ENCODE measurements at regions not wholly inside any gene's neighbourhood (a gene's known extent, or its start where the extent isn't known, plus 50 kb on each side); places are given as distances from the start of the nearest gene placed in this dataset.

DNA sequence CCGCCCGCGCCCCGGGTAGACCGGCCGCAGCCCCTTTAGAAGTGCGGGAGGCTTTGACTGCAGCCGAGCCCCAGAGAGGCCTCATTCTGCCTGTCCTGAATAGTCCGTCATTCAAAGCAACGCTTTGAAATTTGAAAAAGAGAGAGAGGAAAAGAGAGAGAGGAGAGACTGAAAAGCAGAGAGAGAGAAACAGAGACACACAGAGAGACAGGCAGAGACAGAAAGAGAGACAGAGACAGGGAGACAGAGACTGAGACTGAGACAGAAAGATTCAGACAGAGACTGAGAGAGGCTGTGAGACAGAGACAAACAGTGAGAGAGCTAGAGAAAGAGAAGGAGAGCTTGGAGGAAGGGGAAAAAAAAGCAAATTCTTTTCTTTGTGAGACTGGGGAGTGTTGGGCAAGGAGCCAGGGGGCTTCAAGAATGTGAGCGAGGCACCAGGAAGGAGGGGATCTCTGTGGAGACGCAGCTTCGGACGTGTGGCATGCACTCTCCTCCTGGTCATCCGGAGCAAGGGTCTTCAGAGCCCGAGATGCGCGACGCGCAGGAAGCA, 73.1 kb downstream of the MYCN start:
- 10% methylated on average over 14 of the region's 20 CpGs for WGBS (ENCODE audit: insufficient coverage)
- peak overlapping the region; percentile 62 for H3K27ac ChIP-seq (ENCODE audit: low read depth, low read length)
- no peak overlapping the region for H3K4me3 ChIP-seq (ENCODE audit: low read depth, low read length)
- peak in 2 of 6 donors; percentile 80 to 81 for DNase-seq (ENCODE audit: low read depth in 4 of 6, low spot score in 6 of 6)
- no peaks in the 10 kb centered on the region for H3K9me3 ChIP-seq (ENCODE audit: control insufficient read depth, insufficient read depth, low read length)
- H3K36me3 ChIP-seq (ENCODE audit: control insufficient read depth, insufficient read depth, low read length): no peaks in the 10 kb centered on the region
- peaks cover 13% of the 10 kb centered on the region for H3K27me3 ChIP-seq (ENCODE audit: control insufficient read depth, insufficient read depth, low read length)
- H3K4me1 ChIP-seq (ENCODE audit: control insufficient read depth, insufficient read depth, low read length): peaks cover 32% of the 10 kb centered on the region

DNA sequence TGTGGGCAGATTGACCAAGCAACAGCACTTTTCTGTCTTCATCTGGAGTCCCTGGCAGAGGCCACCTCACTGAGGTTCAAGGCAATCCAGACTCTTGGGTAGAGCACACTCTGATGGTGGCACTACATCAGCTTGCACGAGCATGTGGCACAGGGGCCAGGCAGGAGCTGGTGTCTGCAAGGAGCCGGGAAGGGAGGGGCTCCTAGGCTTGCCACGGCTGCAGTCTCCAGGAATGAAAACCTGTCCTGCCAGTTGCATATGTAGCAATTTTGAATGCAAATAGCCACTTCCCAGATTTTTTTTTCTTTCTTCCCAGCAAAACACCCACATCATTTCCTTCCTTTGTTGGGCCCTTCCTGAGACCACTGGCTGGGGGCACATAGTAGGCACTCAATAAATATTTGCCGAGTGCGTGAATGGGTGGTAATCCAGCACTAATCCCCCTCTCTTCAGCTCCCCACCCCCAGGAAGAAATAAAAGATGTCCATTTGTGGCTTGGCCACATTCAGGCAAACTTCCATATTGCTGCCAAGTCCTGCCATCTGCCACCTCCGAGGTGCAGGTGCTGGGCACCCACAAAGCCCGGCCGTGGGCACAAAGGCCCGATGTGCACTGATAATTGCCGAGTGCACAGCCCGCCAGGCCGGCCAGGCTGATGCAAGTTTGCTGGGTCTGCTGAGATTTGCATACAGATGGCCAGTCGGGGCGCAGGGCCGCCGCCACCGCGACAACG, 72.4 kb downstream of the MYCN start:
- Histone ChIP-seq H3K27me3 (ENCODE audit: control insufficient read depth, insufficient read depth, low read length) (peaks cover 13% of the 10 kb centered on the region), H3K4me3 (ENCODE audit: low read depth, low read length) (no peak overlapping the region), H3K4me1 (ENCODE audit: control insufficient read depth, insufficient read depth, low read length) (peaks cover 32% of the 10 kb centered on the region), H3K36me3 (ENCODE audit: control insufficient read depth, insufficient read depth, low read length) (no peaks in the 10 kb centered on the region), H3K27ac (ENCODE audit: low read depth, low read length) (peak overlapping the region; percentile 62), H3K9me3 (ENCODE audit: control insufficient read depth, insufficient read depth, low read length) (no peaks in the 10 kb centered on the region)
- 16% methylated on average over 17 of the region's 19 CpGs for WGBS (ENCODE audit: insufficient coverage)
- DNase-seq (ENCODE audit: low read depth in 4 of 6, low spot score in 6 of 6): peak in 2 of 6 donors; percentile 75 to 83

DNA sequence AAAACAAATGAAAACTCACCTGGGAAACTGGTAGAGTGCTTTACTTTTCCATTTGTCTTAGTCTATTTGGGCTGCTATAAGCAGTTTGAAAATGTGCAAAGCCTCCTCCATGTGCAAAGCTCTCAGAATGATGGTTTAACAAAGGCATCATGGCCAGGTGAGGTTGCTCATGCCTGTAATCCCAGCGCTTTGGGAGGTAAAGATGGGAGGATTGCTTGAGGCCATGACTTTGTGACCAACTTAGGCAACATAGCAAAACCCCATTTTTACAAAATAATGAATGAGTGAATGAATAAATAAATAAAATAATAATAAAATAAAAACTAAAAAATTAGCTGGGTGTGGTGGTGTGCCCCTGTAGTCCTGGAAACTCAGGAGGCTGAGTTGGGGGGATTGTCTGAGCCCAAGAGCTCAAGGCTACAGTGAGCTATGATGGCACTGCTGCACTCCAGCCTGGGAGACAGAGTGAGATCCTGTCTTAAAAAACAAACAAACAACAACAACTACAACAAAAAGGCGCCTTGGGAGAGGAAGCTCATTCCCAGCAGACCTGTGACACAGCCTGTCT, 71.8 kb downstream of the MYCN start:
- no peak overlapping the region for H3K4me3 ChIP-seq (ENCODE audit: low read depth, low read length)
- WGBS (ENCODE audit: insufficient coverage): 64% methylated on average over 1 of the region's 2 CpGs
- no peaks in the 10 kb centered on the region for H3K9me3 ChIP-seq (ENCODE audit: control insufficient read depth, insufficient read depth, low read length)
- no peak overlapping the region for H3K27ac ChIP-seq (ENCODE audit: low read depth, low read length)
- no peaks in the 10 kb centered on the region for H3K36me3 ChIP-seq (ENCODE audit: control insufficient read depth, insufficient read depth, low read length)
- H3K4me1 ChIP-seq (ENCODE audit: control insufficient read depth, insufficient read depth, low read length): peaks cover 32% of the 10 kb centered on the region
- peaks cover 13% of the 10 kb centered on the region for H3K27me3 ChIP-seq (ENCODE audit: control insufficient read depth, insufficient read depth, low read length)
- no peak for DNase-seq (ENCODE audit: low read depth in 4 of 6, low spot score in 6 of 6)

- H3K36me3 ChIP-seq (ENCODE audit: control insufficient read depth, insufficient read depth, low read length): no peaks in the 10 kb centered on the region
- no peak overlapping the region for H3K27ac ChIP-seq (ENCODE audit: low read depth, low read length)
- WGBS (ENCODE audit: insufficient coverage): 57% methylated on average over 1 of the region's 2 CpGs
- H3K27me3 ChIP-seq (ENCODE audit: control insufficient read depth, insufficient read depth, low read length): peaks cover 13% of the 10 kb centered on the region
- no peak for DNase-seq (ENCODE audit: low read depth in 4 of 6, low spot score in 6 of 6)
- no peaks in the 10 kb centered on the region for H3K9me3 ChIP-seq (ENCODE audit: control insufficient read depth, insufficient read depth, low read length)
- no peak overlapping the region for H3K4me3 ChIP-seq (ENCODE audit: low read depth, low read length)
- peaks cover 32% of the 10 kb centered on the region for H3K4me1 ChIP-seq (ENCODE audit: control insufficient read depth, insufficient read depth, low read length)
Measured at GRCh38 chr2:16011621-16011960, 71.2 kb downstream of the MYCN start.

DNA sequence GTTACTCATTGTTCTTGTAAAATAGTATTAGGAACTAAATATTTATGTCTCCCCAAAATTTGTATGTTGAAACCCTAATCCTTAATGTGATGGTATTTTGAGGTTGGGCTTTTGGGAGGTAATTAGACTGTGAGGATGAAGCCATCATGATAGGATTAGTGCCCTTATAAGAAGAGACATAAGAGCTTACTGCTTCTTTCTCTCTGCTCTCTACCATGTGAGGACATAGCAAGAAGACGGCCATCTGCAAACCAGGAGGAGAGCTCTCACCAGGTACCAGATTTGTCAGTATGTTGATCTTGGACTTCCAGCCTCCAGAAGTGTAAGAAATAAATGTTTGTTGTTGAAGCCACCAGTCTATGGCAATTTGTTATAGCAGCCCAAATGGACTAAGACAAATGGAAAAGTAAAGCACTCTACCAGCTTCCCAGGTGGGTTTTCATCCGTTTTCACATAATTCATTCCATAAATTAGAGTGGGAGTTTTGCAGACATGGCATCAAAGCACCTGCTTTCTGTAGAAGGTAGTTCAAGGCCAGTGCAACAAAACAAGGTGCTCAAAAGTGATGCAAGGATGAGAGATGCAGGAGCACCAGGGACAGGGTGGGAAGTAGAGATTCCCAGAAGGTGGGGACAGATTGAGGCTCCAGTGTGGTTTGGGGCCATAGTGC, 70.7 kb downstream of the MYCN start:
- Histone ChIP-seq H3K9me3 (ENCODE audit: control insufficient read depth, insufficient read depth, low read length) (no peaks in the 10 kb centered on the region), H3K4me1 (ENCODE audit: control insufficient read depth, insufficient read depth, low read length) (peaks cover 32% of the 10 kb centered on the region), H3K36me3 (ENCODE audit: control insufficient read depth, insufficient read depth, low read length) (no peaks in the 10 kb centered on the region), H3K27me3 (ENCODE audit: control insufficient read depth, insufficient read depth, low read length) (peaks cover 13% of the 10 kb centered on the region), H3K4me3 (ENCODE audit: low read depth, low read length) (no peak overlapping the region), H3K27ac (ENCODE audit: low read depth, low read length) (no peak overlapping the region)
- no peak for DNase-seq (ENCODE audit: low read depth in 4 of 6, low spot score in 6 of 6)
- no CpG with 5 or more reads among the region's 2 CpGs for WGBS (ENCODE audit: insufficient coverage)

GRCh38 chr2:16010011-16010410, 69.7 kb downstream of the MYCN start:
- no peaks in the 10 kb centered on the region for H3K36me3 ChIP-seq (ENCODE audit: control insufficient read depth, insufficient read depth, low read length)
- H3K4me3 ChIP-seq (ENCODE audit: low read depth, low read length): no peak overlapping the region
- WGBS (ENCODE audit: insufficient coverage): 57% methylated on average over 2 of the region's 3 CpGs
- H3K27ac ChIP-seq (ENCODE audit: low read depth, low read length): no peak overlapping the region
- no peak for DNase-seq (ENCODE audit: low read depth in 4 of 6, low spot score in 6 of 6)
- H3K9me3 ChIP-seq (ENCODE audit: control insufficient read depth, insufficient read depth, low read length): no peaks in the 10 kb centered on the region
- peaks cover 28% of the 10 kb centered on the region for H3K4me1 ChIP-seq (ENCODE audit: control insufficient read depth, insufficient read depth, low read length)
- peaks cover 13% of the 10 kb centered on the region for H3K27me3 ChIP-seq (ENCODE audit: control insufficient read depth, insufficient read depth, low read length)

DNA sequence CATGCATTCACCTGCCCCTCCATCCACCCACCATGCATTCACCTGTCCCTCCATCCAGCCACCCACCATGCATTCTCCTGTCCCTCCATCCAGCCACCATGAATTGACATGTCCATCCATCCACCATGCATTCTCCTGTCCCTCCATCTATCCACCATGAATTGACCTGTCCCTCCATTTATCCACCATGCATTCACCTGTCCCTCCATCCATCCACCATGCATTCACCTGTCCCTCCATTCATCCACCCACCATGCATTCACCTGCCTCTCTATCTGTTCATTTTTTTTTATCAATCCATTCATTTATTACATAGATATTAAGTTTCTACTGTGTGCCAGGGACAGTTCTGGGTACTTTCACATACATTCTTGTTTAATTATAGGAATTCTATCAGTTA, 69.2 kb downstream of the MYCN start:
- H3K4me3 ChIP-seq (ENCODE audit: low read depth, low read length): no peak overlapping the region
- no peak for DNase-seq (ENCODE audit: low read depth in 4 of 6, low spot score in 6 of 6)
- no peaks in the 10 kb centered on the region for H3K9me3 ChIP-seq (ENCODE audit: control insufficient read depth, insufficient read depth, low read length)
- no peak overlapping the region for H3K27ac ChIP-seq (ENCODE audit: low read depth, low read length)
- no peaks in the 10 kb centered on the region for H3K36me3 ChIP-seq (ENCODE audit: control insufficient read depth, insufficient read depth, low read length)
- peaks cover 24% of the 10 kb centered on the region for H3K4me1 ChIP-seq (ENCODE audit: control insufficient read depth, insufficient read depth, low read length)
- H3K27me3 ChIP-seq (ENCODE audit: control insufficient read depth, insufficient read depth, low read length): peaks cover 13% of the 10 kb centered on the region

DNA sequence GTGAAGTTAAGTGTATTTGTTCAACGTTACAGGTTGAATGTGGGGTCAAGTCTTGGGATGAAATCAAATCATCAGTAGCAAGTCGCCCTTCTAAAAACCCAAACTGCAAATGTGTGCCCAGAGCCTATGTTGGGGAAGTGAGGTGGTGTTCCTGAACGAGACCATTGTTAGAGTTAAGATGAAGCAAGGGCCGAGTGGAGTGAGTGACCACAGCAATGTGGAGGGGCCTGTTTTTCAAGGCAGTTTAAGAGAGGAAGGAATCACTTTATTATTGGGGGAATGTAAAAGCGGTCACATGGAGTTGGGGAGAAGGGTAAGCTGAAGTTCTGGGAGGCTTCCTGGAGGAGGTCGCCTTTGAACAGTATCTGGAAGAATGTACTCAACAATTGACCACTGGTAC, 68.5 kb downstream of the MYCN start:
- no peaks in the 10 kb centered on the region for H3K9me3 ChIP-seq (ENCODE audit: control insufficient read depth, insufficient read depth, low read length)
- WGBS (ENCODE audit: insufficient coverage): 91% methylated on average over 5 of the region's 6 CpGs
- peaks cover 10% of the 10 kb centered on the region for H3K27me3 ChIP-seq (ENCODE audit: control insufficient read depth, insufficient read depth, low read length)
- H3K36me3 ChIP-seq (ENCODE audit: control insufficient read depth, insufficient read depth, low read length): no peaks in the 10 kb centered on the region
- H3K27ac ChIP-seq (ENCODE audit: low read depth, low read length): no peak overlapping the region
- H3K4me3 ChIP-seq (ENCODE audit: low read depth, low read length): no peak overlapping the region
- H3K4me1 ChIP-seq (ENCODE audit: control insufficient read depth, insufficient read depth, low read length): peaks cover 17% of the 10 kb centered on the region
- no peak for DNase-seq (ENCODE audit: low read depth in 4 of 6, low spot score in 6 of 6)

DNA sequence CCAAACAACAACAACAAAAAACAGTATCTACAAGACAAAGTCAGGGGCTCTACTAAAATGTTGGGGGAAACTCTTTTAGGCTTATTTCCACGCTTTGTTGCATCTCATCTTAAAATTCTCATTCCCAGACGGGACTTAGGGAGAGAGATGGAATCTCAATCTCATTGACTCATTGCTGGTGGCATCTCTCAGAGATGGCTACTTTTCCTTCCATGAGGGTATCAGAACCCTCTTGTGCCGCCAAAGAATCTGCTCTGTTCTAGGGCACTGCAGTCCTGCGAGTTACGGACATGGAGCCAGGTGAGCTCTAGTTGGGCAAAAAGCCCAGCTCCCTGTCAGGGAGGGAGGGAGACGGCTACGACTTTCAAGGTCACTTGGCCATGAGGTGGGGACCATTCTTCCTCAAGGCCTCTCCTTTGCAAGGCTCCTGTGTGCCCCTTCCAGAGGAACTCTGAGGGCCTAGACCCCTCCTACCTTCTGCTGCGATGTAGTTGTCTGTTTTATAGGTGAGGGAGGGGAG, 68.0 kb downstream of the MYCN start:
- H3K9me3 ChIP-seq (ENCODE audit: control insufficient read depth, insufficient read depth, low read length): no peaks in the 10 kb centered on the region
- H3K4me1 ChIP-seq (ENCODE audit: control insufficient read depth, insufficient read depth, low read length): peaks cover 13% of the 10 kb centered on the region
- WGBS (ENCODE audit: insufficient coverage): 74% methylated on average over 6 of the region's 8 CpGs
- peaks cover 8% of the 10 kb centered on the region for H3K27me3 ChIP-seq (ENCODE audit: control insufficient read depth, insufficient read depth, low read length)
- no peak overlapping the region for H3K27ac ChIP-seq (ENCODE audit: low read depth, low read length)
- H3K36me3 ChIP-seq (ENCODE audit: control insufficient read depth, insufficient read depth, low read length): no peaks in the 10 kb centered on the region
- no peak for DNase-seq (ENCODE audit: low read depth in 4 of 6, low spot score in 6 of 6)
- no peak overlapping the region for H3K4me3 ChIP-seq (ENCODE audit: low read depth, low read length)

Data from spinal cord (tissue), 9 donors.